CD4-positive, CD25-positive, alpha-beta regulatory T cell (primary cell): ENCODE measurements at regions not wholly inside any gene's neighbourhood (a gene's known extent, or its start where the extent isn't known, plus 50 kb on each side); places are given as distances from the start of the nearest gene placed in this dataset.
"Not testable (repeated sequence)": the region's sequence is repeated elsewhere in the genome, so short reads cannot be mapped to it uniquely, and the experiment has no call there.

Source experiments
- ATAC-seq, 2 donors: fragments of 150-1000 bp; cut with Tn5 transposase; one replicate each; pipeline ENCODE4 v1.10.0; 2021; ENCODE audit warnings: low read depth in 2 of 2, moderate number of reproducible peaks in 2 of 2, moderate library complexity in 1 of 2
- DNase-seq, 3 donors: peaks; one replicate each; pipeline versions ENCODE4 v3.0.0 to v3.0.0-alpha.2; 2012 to 2022; ENCODE audit warnings: mixed read lengths in 1 of 3
- H3K27ac ChIP-seq: one replicate; pipeline ENCODE4 v1.7.0; 2013; ENCODE audit warnings: mild to moderate bottlenecking, low read length; ENCODE audit not compliant: insufficient read depth, poor library complexity, severe bottlenecking
- H3K27me3 ChIP-seq: one replicate; pipeline ENCODE4 v1.7.0; 2013; ENCODE audit warnings: low read length; ENCODE audit not compliant: control insufficient read depth, insufficient read depth
- H3K36me3 ChIP-seq: one replicate; pipeline ENCODE4 v1.7.0; 2013; ENCODE audit warnings: mild to moderate bottlenecking, low read length, moderate library complexity; ENCODE audit not compliant: control insufficient read depth, insufficient read depth
- H3K4me1 ChIP-seq: 2 replicates; pipeline ENCODE4 v1.7.0; 2013; ENCODE audit warnings: mild to moderate bottlenecking, low read length; ENCODE audit not compliant: insufficient read depth, control insufficient read depth, poor library complexity, severe bottlenecking
- H3K4me3 ChIP-seq: one replicate; pipeline ENCODE4 v1.7.0; 2013; ENCODE audit warnings: low read depth, mild to moderate bottlenecking, low read length, moderate library complexity
- H3K9me3 ChIP-seq, 2 experiments: 1 replicate in 1 of 2; 2 replicates in 1 of 2; pipeline ENCODE4 v1.7.0; 2013; ENCODE audit warnings: low read length in 2 of 2, mild to moderate bottlenecking in 1 of 2, moderate library complexity in 1 of 2; ENCODE audit not compliant: control insufficient read depth in 2 of 2
- H3K27ac Mint-ChIP-seq, 3 donors: one replicate each; pipeline ENCODE4 v1.8.0; 2020 to 2022; ENCODE audit warnings: mild to moderate bottlenecking in 3 of 3, mixed read lengths in 3 of 3, moderate library complexity in 2 of 3
- H3K27me3 Mint-ChIP-seq: one replicate; pipeline ENCODE4 v1.8.0; 2022; ENCODE audit warnings: mild to moderate bottlenecking, mixed read lengths
- H3K36me3 Mint-ChIP-seq: one replicate; pipeline ENCODE4 v1.8.0; 2020; ENCODE audit warnings: mixed read lengths
- H3K4me1 Mint-ChIP-seq, 4 donors: one replicate each; pipeline ENCODE4 v1.8.0; 2020 to 2022; ENCODE audit warnings: mixed read lengths in 4 of 4, mild to moderate bottlenecking in 1 of 4
- H3K4me3 Mint-ChIP-seq, 4 donors: one replicate each; pipeline ENCODE4 v1.8.0; 2020 to 2022; ENCODE audit warnings: mild to moderate bottlenecking in 4 of 4, mixed read lengths in 4 of 4, moderate library complexity in 3 of 4
- H3K9me3 Mint-ChIP-seq, 7 donors: one replicate each; pipeline ENCODE4 v1.8.0; 2020 to 2022; ENCODE audit warnings: mixed read lengths in 7 of 7, mild to moderate bottlenecking in 3 of 7, moderate library complexity in 2 of 7

DNA sequence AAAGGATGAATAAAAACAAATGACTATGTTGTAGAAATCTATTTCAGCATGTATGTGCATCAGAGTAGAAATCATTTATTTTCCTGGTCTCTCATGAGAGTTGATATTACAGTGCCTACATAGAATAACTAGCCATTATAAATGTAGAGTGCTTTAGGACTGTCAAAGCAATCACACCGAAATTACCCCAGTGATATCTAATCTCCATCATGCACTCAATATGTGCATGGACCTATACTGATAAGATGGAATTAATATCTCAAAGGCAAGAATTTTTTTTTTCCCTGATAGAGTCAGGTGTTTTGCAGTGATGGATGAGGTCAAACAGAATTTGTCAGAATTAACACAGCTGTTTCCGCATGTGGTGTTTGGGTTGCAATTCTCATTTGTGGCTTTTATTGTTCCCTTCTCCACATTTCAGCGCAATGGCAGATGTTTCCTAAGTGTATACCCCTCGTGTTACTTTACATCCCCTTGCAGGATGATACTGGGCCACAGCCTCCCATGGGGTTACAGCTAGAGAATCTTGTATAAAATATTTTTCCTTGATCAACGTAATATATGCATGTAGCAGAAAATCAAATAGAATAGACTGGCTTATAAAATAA is 298.8 kb downstream of the RASEF start:
- Histone ChIP-seq H3K9me3 (no peaks in the 10 kb centered on the region), H3K27ac (no peak overlapping the region), H3K4me1 (no peaks in the 10 kb centered on the region), H3K27me3 (no peaks in the 10 kb centered on the region), H3K4me3 (no peak overlapping the region), H3K36me3 (no peaks in the 10 kb centered on the region)
- Mint-ChIP-seq H3K4me3 (no peak overlapping the region), H3K9me3 (peaks cover 0 to 12% (median 7%) of the 10 kb centered on the region in 7 donors), H3K27ac (no peak overlapping the region), H3K36me3 (no peaks in the 10 kb centered on the region), H3K4me1 (no peaks in the 10 kb centered on the region), H3K27me3 (no peaks in the 10 kb centered on the region)
- no peak for DNase-seq
- no peak for ATAC-seq

- not testable (repeated sequence) for H3K4me3 ChIP-seq, H3K4me3 Mint-ChIP-seq, H3K9me3 Mint-ChIP-seq, H3K27ac Mint-ChIP-seq, H3K36me3 ChIP-seq, H3K9me3 ChIP-seq, H3K36me3 Mint-ChIP-seq, H3K4me1 ChIP-seq, H3K27me3 ChIP-seq, H3K27me3 Mint-ChIP-seq, ATAC-seq, DNase-seq, H3K4me1 Mint-ChIP-seq, H3K27ac ChIP-seq
Measured at GRCh38 chr9:82774707-82775231, 288.2 kb downstream of the RASEF start.

GRCh38 chr9:82776508-82776907 is 286.4 kb downstream of the RASEF start:
- Mint-ChIP-seq H3K36me3 (no peaks in the 10 kb centered on the region), H3K4me1 (no peaks in the 10 kb centered on the region), H3K4me3 (no peak overlapping the region), H3K27me3 (no peaks in the 10 kb centered on the region), H3K9me3 (peaks cover 0 to 9% (median 6%) of the 10 kb centered on the region in 7 donors), H3K27ac (no peak overlapping the region)
- DNase-seq (no peak), ATAC-seq (no peak)
- H3K9me3 ChIP-seq: no peaks in the 10 kb centered on the region
- no peak overlapping the region for H3K27ac ChIP-seq
- no peaks in the 10 kb centered on the region for H3K4me1 ChIP-seq
- H3K27me3 ChIP-seq: no peaks in the 10 kb centered on the region
- H3K4me3 ChIP-seq: no peak overlapping the region
- no peaks in the 10 kb centered on the region for H3K36me3 ChIP-seq

GRCh38 chr9:82777366-82777765 is 285.6 kb downstream of the RASEF start:
- Mint-ChIP-seq H3K27ac (no peak overlapping the region), H3K4me3 (no peak overlapping the region), H3K36me3 (no peaks in the 10 kb centered on the region), H3K4me1 (no peaks in the 10 kb centered on the region), H3K9me3 (peaks cover 4 to 12% (median 8%) of the 10 kb centered on the region in 7 donors), H3K27me3 (no peaks in the 10 kb centered on the region)
- Histone ChIP-seq H3K27ac (no peak overlapping the region), H3K9me3 (no peaks in the 10 kb centered on the region), H3K36me3 (no peaks in the 10 kb centered on the region), H3K4me1 (no peaks in the 10 kb centered on the region), H3K4me3 (no peak overlapping the region), H3K27me3 (no peaks in the 10 kb centered on the region)
- DNase-seq: no peak
- ATAC-seq: no peak

GRCh38 chr9:82778923-82779322 is 284.0 kb downstream of the RASEF start:
- not testable (repeated sequence) for H3K36me3 ChIP-seq, H3K27me3 ChIP-seq, H3K4me3 Mint-ChIP-seq, H3K27ac Mint-ChIP-seq, H3K27ac ChIP-seq, ATAC-seq, H3K4me1 ChIP-seq, H3K27me3 Mint-ChIP-seq, H3K4me1 Mint-ChIP-seq, H3K4me3 ChIP-seq, H3K9me3 ChIP-seq, H3K36me3 Mint-ChIP-seq, DNase-seq
- peaks cover 4 to 16% (median 8%) of the 10 kb centered on the region in 7 donors for H3K9me3 Mint-ChIP-seq

- DNase-seq (no peak), ATAC-seq (no peak)
- H3K4me3 ChIP-seq: no peak overlapping the region
- no peaks in the 10 kb centered on the region for H3K9me3 ChIP-seq
- no peaks in the 10 kb centered on the region for H3K4me1 ChIP-seq
- no peak overlapping the region for H3K4me3 Mint-ChIP-seq
- no peak overlapping the region for H3K27ac ChIP-seq
- H3K27ac Mint-ChIP-seq: no peak overlapping the region
- H3K9me3 Mint-ChIP-seq: peaks cover 4 to 18% (median 9%) of the 10 kb centered on the region in 7 donors
- H3K4me1 Mint-ChIP-seq: no peaks in the 10 kb centered on the region
- H3K27me3 Mint-ChIP-seq: no peaks in the 10 kb centered on the region
- no peaks in the 10 kb centered on the region for H3K36me3 Mint-ChIP-seq
- no peaks in the 10 kb centered on the region for H3K27me3 ChIP-seq
- H3K36me3 ChIP-seq: no peaks in the 10 kb centered on the region
Measured at GRCh38 chr9:82780017-82780416, 282.9 kb downstream of the RASEF start.

- Histone ChIP-seq H3K36me3 (no peaks in the 10 kb centered on the region), H3K4me1 (no peaks in the 10 kb centered on the region), H3K9me3 (no peaks in the 10 kb centered on the region), H3K4me3 (no peak overlapping the region), H3K27me3 (no peaks in the 10 kb centered on the region), H3K27ac (no peak overlapping the region)
- Mint-ChIP-seq H3K9me3 (peaks cover 2 to 13% (median 5%) of the 10 kb centered on the region in 7 donors), H3K27me3 (no peaks in the 10 kb centered on the region), H3K4me1 (no peaks in the 10 kb centered on the region), H3K36me3 (no peaks in the 10 kb centered on the region), H3K4me3 (no peak overlapping the region), H3K27ac (no peak overlapping the region)
- ATAC-seq: no peak
- no peak for DNase-seq
Measured at GRCh38 chr9:82781921-82782392, 281.0 kb downstream of the RASEF start.

- H3K27me3 Mint-ChIP-seq: no peaks in the 10 kb centered on the region
- Histone ChIP-seq H3K4me3 (no peak overlapping the region), H3K36me3 (no peaks in the 10 kb centered on the region), H3K27me3 (no peaks in the 10 kb centered on the region), H3K9me3 (no peaks in the 10 kb centered on the region), H3K27ac (no peak overlapping the region), H3K4me1 (no peaks in the 10 kb centered on the region)
- H3K36me3 Mint-ChIP-seq: no peaks in the 10 kb centered on the region
- H3K9me3 Mint-ChIP-seq: peaks cover 2 to 13% (median 7%) of the 10 kb centered on the region in 7 donors
- no peaks in the 10 kb centered on the region for H3K4me1 Mint-ChIP-seq
- DNase-seq (no peak), ATAC-seq (no peak)
- H3K27ac Mint-ChIP-seq: no peak overlapping the region
- no peak overlapping the region for H3K4me3 Mint-ChIP-seq
Measured at GRCh38 chr9:82783045-82783444, 279.9 kb downstream of the RASEF start.
